GM12878 (cell line): ENCODE measurements at regions not wholly inside any gene's neighbourhood (a gene's known extent, or its start where the extent isn't known, plus 50 kb on each side); places are given as distances from the start of the nearest gene placed in this dataset.

Experiments
- ATAC-seq: fragments of 200-7000 bp; cut with Tn5 transposase; 3 replicates; pipeline ENCODE4 v1.9.1; 2020; ENCODE audit warnings: mild to moderate bottlenecking, moderate library complexity
- BruUV-seq: library from RNA; stranded (reverse); fragments of 400-500 nt; replicated peaks from 2 replicates; lab custom pipeline; 2021; lab: Mats Ljungman, UMichigan
- CTCF ChIA-PET: fragments of 300-600 bp; sonication (Branson Sonifier 250); formaldehyde crosslinking; extraction: SDS; loops from one replicate; lab custom pipeline; 2021; ENCODE audit warnings: inconsistent platforms; lab: Yijun Ruan, JAX
- POLR2A ChIA-PET: fragments of 350-600 bp; formaldehyde crosslinking; extraction: SDS; loops from one replicate; lab custom pipeline; 2021; ENCODE audit warnings: inconsistent platforms; lab: Charles Lee
- RAD21 ChIA-PET: fragments of 300-600 bp; sonication (Branson Sonifier 250); formaldehyde crosslinking; loops from one replicate; lab custom pipeline; 2023; ENCODE audit warnings: antibody characterized with exemption; ENCODE audit not compliant: unreplicated experiment; lab: Charles Lee
- SMC1A ChIA-PET: fragments of 300-600 bp; sonication (Branson Sonifier 250); formaldehyde crosslinking; loops from one replicate; lab custom pipeline; 2023; ENCODE audit not compliant: unreplicated experiment, uncharacterized antibody; lab: Charles Lee
- DNase-seq: peaks from one replicate; pipeline ENCODE4 v3.0.0-alpha.2; 2011; ENCODE audit warnings: low read depth, low spot score
- FAIRE-seq: peaks from 3 replicates; lab custom pipeline; 2011; peaks lifted over from hg19 to GRCh38; lab: Jason Lieb, UNC
- H2AFZ ChIP-seq: 2 replicates; pipeline ENCODE4 v1.6.0; 2011; ENCODE audit warnings: low read depth, low read length, control low read depth; ENCODE audit not compliant: control insufficient read depth
- H3K27ac ChIP-seq: 2 replicates; pipeline ENCODE4 v1.5.1; 2011; ENCODE audit warnings: control low read depth; ENCODE audit not compliant: control insufficient read depth, insufficient read depth
- H3K27me3 ChIP-seq, 2 experiments: replicated peaks in 1 of 2; 2 replicates each; pipeline versions ENCODE4 v1.6.0 to v1.6.1; 2011; ENCODE audit warnings: low read length in 1 of 2; ENCODE audit not compliant: control insufficient read depth in 2 of 2, insufficient read depth in 2 of 2
- H3K36me3 ChIP-seq, 2 experiments: 2 replicates each; pipeline ENCODE4 v1.5.1; 2011; ENCODE audit warnings: low read length in 1 of 2; ENCODE audit not compliant: control insufficient read depth in 2 of 2, insufficient read depth in 2 of 2
- H3K4me1 ChIP-seq: 2 replicates; pipeline ENCODE4 v1.6.1; 2011; ENCODE audit warnings: mild to moderate bottlenecking, low read length, moderate library complexity, mixed read lengths; ENCODE audit not compliant: control insufficient read depth, insufficient read depth
- H3K4me2 ChIP-seq: 2 replicates; pipeline ENCODE4 v1.6.0; 2011; ENCODE audit warnings: control low read depth; ENCODE audit not compliant: control insufficient read depth, insufficient read depth
- H3K4me3 ChIP-seq: fragments of 200-600 bp; sonication (generic); 2 replicates; pipeline ENCODE4 v1.5.1; 2016
- H3K79me2 ChIP-seq: 2 replicates; pipeline ENCODE4 v1.6.0; 2011; ENCODE audit warnings: low read length; ENCODE audit not compliant: control insufficient read depth, insufficient read depth
- H3K9ac ChIP-seq: 2 replicates; pipeline ENCODE4 v1.8.0; 2011; ENCODE audit warnings: low read length, control low read depth, mixed read lengths; ENCODE audit not compliant: control insufficient read depth, insufficient read depth
- H3K9me3 ChIP-seq: replicated peaks from 3 replicates; pipeline ENCODE4 v1.5.1; 2011; ENCODE audit warnings: mild to moderate bottlenecking, low read length; ENCODE audit not compliant: control insufficient read depth, insufficient read depth
- H4K20me1 ChIP-seq: 2 replicates; pipeline ENCODE4 v1.6.0; 2011; ENCODE audit not compliant: control insufficient read depth, insufficient read depth
- BACH1 ChIP-seq: fragments of 450-650 bp; IDR thresholded peaks from 2 replicates; pipeline ENCODE4 v1.6.1; 2017; ENCODE audit warnings: mild to moderate bottlenecking, borderline replicate concordance
- BCL11A ChIP-seq: IDR thresholded peaks from 2 replicates; pipeline ENCODE4 v1.6.1; 2011; ENCODE audit warnings: low read depth, low read length
- CEBPB ChIP-seq, 2 experiments: fragments of 150-350 bp in 1 of 2; IDR thresholded peaks; 2 replicates each; pipeline ENCODE4 v1.6.1; 2012 to 2014; ENCODE audit warnings: low read depth in 2 of 2, low read length in 2 of 2, borderline replicate concordance in 1 of 2, inconsistent platforms in 1 of 2
- GABPA ChIP-seq: IDR thresholded peaks from 2 replicates; pipeline ENCODE4 v1.6.1; 2014; ENCODE audit warnings: antibody characterized with exemption, low read depth, mild to moderate bottlenecking, inconsistent platforms
- NR2F1 ChIP-seq: fragments of 450-650 bp; conservative IDR thresholded peaks from 2 replicates; pipeline ENCODE4 v1.6.1; 2017; ENCODE audit warnings: mild to moderate bottlenecking
- PAX5 ChIP-seq: IDR thresholded peaks from 2 replicates; pipeline ENCODE4 v1.6.1; 2011; ENCODE audit warnings: low read depth, low read length, borderline replicate concordance
- PML ChIP-seq: IDR thresholded peaks from 2 replicates; pipeline ENCODE4 v1.6.1; 2012; ENCODE audit warnings: low read length, inconsistent platforms
- SMAD5 ChIP-seq: IDR thresholded peaks from 2 replicates; pipeline ENCODE4 v1.6.1; 2016; ENCODE audit warnings: antibody characterized with exemption, low read depth
- TBL1XR1 ChIP-seq: IDR thresholded peaks from 2 replicates; pipeline ENCODE4 v1.6.1; 2012; ENCODE audit warnings: low read depth, low read length, improper control_type of control experiment
- WGBS: methylation state at CpG from one replicate; pipeline ENCODE4 v1.1.6; 2016; ENCODE audit warnings: low lambda C conversion rate; ENCODE audit not compliant: insufficient replicate concordance, insufficient coverage; ENCODE audit errors: missing lambda C conversion rate; 5-methylcytosine and 5-hydroxymethylcytosine counted together
- in situ Hi-C: fragments of 300-500 bp; cut with MboI; formaldehyde crosslinking; loops from 9 replicates; pipeline ENCODE4 v1.14.3; 2018; ENCODE audit warnings: mixed read lengths
- intact Hi-C: fragments of 100-400 bp; cut with micrococcal nuclease; formaldehyde crosslinking; loops from one replicate; pipeline ENCODE4 v1.14.2; 2022; ENCODE audit not compliant: unreplicated experiment
- TF ChIP-seq, protein P1 (sequence below): fragments of 450-650 bp; IDR thresholded peaks from 2 replicates; pipeline ENCODE4 v1.6.1; 2016; ENCODE audit warnings: mild to moderate bottlenecking
- TF ChIP-seq, protein P2 (sequence below): fragments of 450-650 bp; conservative IDR thresholded peaks from 2 replicates; pipeline ENCODE4 v1.6.1; 2017; ENCODE audit warnings: mild to moderate bottlenecking, moderate library complexity
- TF ChIP-seq, protein P3 (sequence below): IDR thresholded peaks from 2 replicates; pipeline ENCODE4 v1.6.1; 2011; ENCODE audit warnings: low read depth, low read length, improper control_type of control experiment, borderline replicate concordance

GRCh38 chr18:4641771-4642368 is 186.8 kb upstream of the DLGAP1 start:
- no peak overlapping the region for H3K9ac ChIP-seq
- in situ Hi-C loops (no loop called here), intact Hi-C loops (loop anchor here (2.0 kb wide), 2 partner anchors 115 to 415 kb away; no protein-coding TSS in a partner anchor)
- CTCF ChIA-PET, result interaction anchor here (1.4 to 2.7 kb wide), 5 partner anchors 10 to 434 kb away, joined by 3 to 10 read pairs (median 6); no protein-coding TSS in a partner anchor
- SMC1A ChIA-PET, result interaction anchor here (0.8 to 3.6 kb wide), 11 partner anchors 9 to 415 kb away, joined by 3 to 20 read pairs (median 9); no protein-coding TSS in a partner anchor
- H4K20me1 ChIP-seq, result no peaks in the 10 kb centered on the region
- no peak for FAIRE-seq
- H3K4me2 ChIP-seq, result no peak overlapping the region
- no peak overlapping the region for H3K4me3 ChIP-seq
- no peaks in the 10 kb centered on the region; the same call in 2 of the 3 replicates for H3K9me3 ChIP-seq
- no peaks in the 10 kb centered on the region for H3K36me3 ChIP-seq
- no TSS peak for BruUV-seq
- no peak for ATAC-seq
- 76% methylated on average over 5 of the region's 5 CpGs for WGBS
- peaks cover 3% of the 10 kb centered on the region for H3K4me1 ChIP-seq
- H3K27ac ChIP-seq, result no peak overlapping the region
- no peak for DNase-seq
- H3K27me3 ChIP-seq, result no peaks in the 10 kb centered on the region
- no peak overlapping the region for H2AFZ ChIP-seq
- TF ChIP-seq SMAD5, result no peak
- TF ChIP-seq GABPA, result no peak
- no peak for TF ChIP-seq PAX5
- TF ChIP-seq NR2F1, result no peak
- no peak for TF ChIP-seq TBL1XR1
- TF ChIP-seq, protein P1, sequence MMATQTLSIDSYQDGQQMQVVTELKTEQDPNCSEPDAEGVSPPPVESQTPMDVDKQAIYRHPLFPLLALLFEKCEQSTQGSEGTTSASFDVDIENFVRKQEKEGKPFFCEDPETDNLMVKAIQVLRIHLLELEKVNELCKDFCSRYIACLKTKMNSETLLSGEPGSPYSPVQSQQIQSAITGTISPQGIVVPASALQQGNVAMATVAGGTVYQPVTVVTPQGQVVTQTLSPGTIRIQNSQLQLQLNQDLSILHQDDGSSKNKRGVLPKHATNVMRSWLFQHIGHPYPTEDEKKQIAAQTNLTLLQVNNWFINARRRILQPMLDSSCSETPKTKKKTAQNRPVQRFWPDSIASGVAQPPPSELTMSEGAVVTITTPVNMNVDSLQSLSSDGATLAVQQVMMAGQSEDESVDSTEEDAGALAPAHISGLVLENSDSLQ, result no peak
- TF ChIP-seq PML, result no peak
- TF ChIP-seq BCL11A, result no peak
- no peak for TF ChIP-seq BACH1
- TF ChIP-seq CEBPB (IDR thresholded peaks at IDR 0.05; ENCODE audit: borderline replicate concordance in 1 of 2, low read depth in 2 of 2, low read length in 2 of 2), result no peak
- TF ChIP-seq, protein P2, sequence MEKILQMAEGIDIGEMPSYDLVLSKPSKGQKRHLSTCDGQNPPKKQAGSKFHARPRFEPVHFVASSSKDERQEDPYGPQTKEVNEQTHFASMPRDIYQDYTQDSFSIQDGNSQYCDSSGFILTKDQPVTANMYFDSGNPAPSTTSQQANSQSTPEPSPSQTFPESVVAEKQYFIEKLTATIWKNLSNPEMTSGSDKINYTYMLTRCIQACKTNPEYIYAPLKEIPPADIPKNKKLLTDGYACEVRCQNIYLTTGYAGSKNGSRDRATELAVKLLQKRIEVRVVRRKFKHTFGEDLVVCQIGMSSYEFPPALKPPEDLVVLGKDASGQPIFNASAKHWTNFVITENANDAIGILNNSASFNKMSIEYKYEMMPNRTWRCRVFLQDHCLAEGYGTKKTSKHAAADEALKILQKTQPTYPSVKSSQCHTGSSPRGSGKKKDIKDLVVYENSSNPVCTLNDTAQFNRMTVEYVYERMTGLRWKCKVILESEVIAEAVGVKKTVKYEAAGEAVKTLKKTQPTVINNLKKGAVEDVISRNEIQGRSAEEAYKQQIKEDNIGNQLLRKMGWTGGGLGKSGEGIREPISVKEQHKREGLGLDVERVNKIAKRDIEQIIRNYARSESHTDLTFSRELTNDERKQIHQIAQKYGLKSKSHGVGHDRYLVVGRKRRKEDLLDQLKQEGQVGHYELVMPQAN, result no peak
- TF ChIP-seq, protein P3, sequence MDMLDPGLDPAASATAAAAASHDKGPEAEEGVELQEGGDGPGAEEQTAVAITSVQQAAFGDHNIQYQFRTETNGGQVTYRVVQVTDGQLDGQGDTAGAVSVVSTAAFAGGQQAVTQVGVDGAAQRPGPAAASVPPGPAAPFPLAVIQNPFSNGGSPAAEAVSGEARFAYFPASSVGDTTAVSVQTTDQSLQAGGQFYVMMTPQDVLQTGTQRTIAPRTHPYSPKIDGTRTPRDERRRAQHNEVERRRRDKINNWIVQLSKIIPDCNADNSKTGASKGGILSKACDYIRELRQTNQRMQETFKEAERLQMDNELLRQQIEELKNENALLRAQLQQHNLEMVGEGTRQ, result no peak
- RAD21 ChIA-PET, result interaction anchor here (0.6 to 5.4 kb wide), 10 partner anchors 73 to 541 kb away, joined by 3 to 39 read pairs (median 6); no protein-coding TSS in a partner anchor
- H3K79me2 ChIP-seq, result no peaks in the 10 kb centered on the region
- POLR2A ChIA-PET, result interaction anchor here (1.2 to 1.4 kb wide), 2 partner anchors 14 to 114 kb away, joined by 3 to 4 read pairs; no protein-coding TSS in a partner anchor
